HEK293 (cell line): ENCODE measurements at regions not wholly inside any gene's neighbourhood (a gene's known extent, or its start where the extent isn't known, plus 50 kb on each side); places are given as distances from the start of the nearest gene placed in this dataset.

Source experiments
- CTCF ChIA-PET: fragments of 350-600 bp; formaldehyde crosslinking; extraction: SDS; loops from one replicate; lab custom pipeline; 2021; ENCODE audit warnings: antibody characterized with exemption; lab: Yijun Ruan, JAX
- POLR2A ChIA-PET: fragments of 300-600 bp; formaldehyde crosslinking; extraction: SDS; loops from one replicate; lab custom pipeline; 2020; ENCODE audit warnings: antibody characterized with exemption, inconsistent platforms; lab: Yijun Ruan, JAX
- H3K27ac ChIP-seq: fragments of 200-500 bp; sonication (Bioruptor generic); 2 replicates; pipeline ENCODE4 v1.5.1; 2014; ENCODE audit warnings: low read depth, low read length, control low read depth, inconsistent platforms; ENCODE audit errors: extremely low read depth
- H3K36me3 ChIP-seq, 2 experiments: fragments of 200-500 bp in 1 of 2; sonication (Bioruptor generic) in 1 of 2; 1 replicate in 1 of 2; 2 replicates in 1 of 2; pipeline ENCODE4 v1.5.1; 2014 to 2017; ENCODE audit warnings: inconsistent platforms in 2 of 2, low read length in 2 of 2; ENCODE audit not compliant: control insufficient read depth in 2 of 2, insufficient read depth in 1 of 2
- H3K4me1 ChIP-seq: fragments of 200-500 bp; sonication (Bioruptor generic); 2 replicates; pipeline ENCODE4 v1.5.1; 2014; ENCODE audit warnings: mild to moderate bottlenecking, low read length, inconsistent platforms; ENCODE audit not compliant: control insufficient read depth, insufficient read depth
- H3K4me3 ChIP-seq: 2 replicates; pipeline ENCODE4 v1.5.1; 2011; ENCODE audit warnings: low read depth, mild to moderate bottlenecking, control low read depth, low read length, moderate library complexity
- H3K9me3 ChIP-seq: fragments of 200-500 bp; sonication (Bioruptor generic); 2 replicates; pipeline ENCODE4 v1.5.1; 2014; ENCODE audit warnings: low read depth, low read length, inconsistent platforms; ENCODE audit not compliant: control insufficient read depth, insufficient read depth
- GFI1B ChIP-seq: fragments of 450-650 bp; formaldehyde crosslinking; IDR thresholded peaks from 2 replicates; pipeline ENCODE4 v1.5.1; 2016; ENCODE audit warnings: missing biosample characterization, missing genetic modification characterization
- HOXC10 ChIP-seq: sonication (generic); formaldehyde crosslinking; IDR thresholded peaks from 2 replicates; pipeline ENCODE4 v1.8.1; 2023; ENCODE audit warnings: mild to moderate bottlenecking, missing genetic modification reagents
- HOXD13 ChIP-seq: sonication (generic); formaldehyde crosslinking; IDR thresholded peaks from 2 replicates; pipeline ENCODE4 v1.8.0; 2022; ENCODE audit warnings: missing genetic modification reagents, borderline replicate concordance
- PRDM1 ChIP-seq: fragments of 450-650 bp; formaldehyde crosslinking; IDR thresholded peaks from 2 replicates; pipeline ENCODE4; 2016; ENCODE audit warnings: missing biosample characterization, missing genetic modification characterization
- ZBTB17 ChIP-seq: fragments of 450-650 bp; formaldehyde crosslinking; IDR thresholded peaks from 2 replicates; pipeline ENCODE4 v1.5.1; 2016; ENCODE audit warnings: missing biosample characterization, missing genetic modification characterization
- ZNF114 ChIP-seq: fragments of 450-650 bp; formaldehyde crosslinking; IDR thresholded peaks from 2 replicates; pipeline ENCODE4 v1.5.0; 2017; ENCODE audit warnings: missing biosample characterization, missing genetic modification characterization
- ZNF175 ChIP-seq: fragments of 450-650 bp; formaldehyde crosslinking; IDR thresholded peaks from 2 replicates; pipeline ENCODE4 v1.5.1; 2016; ENCODE audit warnings: missing biosample characterization, missing genetic modification characterization
- ZNF214 ChIP-seq: fragments of 450-650 bp; formaldehyde crosslinking; IDR thresholded peaks from 2 replicates; pipeline ENCODE4 v1.5.1; 2017; ENCODE audit warnings: missing biosample characterization, mild to moderate bottlenecking, missing genetic modification characterization, borderline replicate concordance
- ZNF223 ChIP-seq: fragments of 450-650 bp; formaldehyde crosslinking; IDR thresholded peaks from 2 replicates; pipeline ENCODE4 v1.5.1; 2016; ENCODE audit warnings: missing biosample characterization, missing genetic modification characterization
- ZNF266 ChIP-seq: fragments of 450-650 bp; formaldehyde crosslinking; IDR thresholded peaks from 2 replicates; pipeline ENCODE4 v1.5.1; 2016; ENCODE audit warnings: missing biosample characterization, missing genetic modification characterization, low read depth
- ZNF302 ChIP-seq: fragments of 450-650 bp; formaldehyde crosslinking; IDR thresholded peaks from 2 replicates; pipeline ENCODE4 v1.5.1; 2016; ENCODE audit warnings: missing biosample characterization, missing genetic modification characterization, low read depth
- ZNF366 ChIP-seq: fragments of 450-650 bp; formaldehyde crosslinking; conservative IDR thresholded peaks from 2 replicates; pipeline ENCODE4 v1.5.1; 2016; ENCODE audit warnings: missing biosample characterization, missing genetic modification characterization
- ZNF37A ChIP-seq: fragments of 450-650 bp; IDR thresholded peaks from 2 replicates; pipeline ENCODE4 v1.5.1; 2018; ENCODE audit warnings: missing biosample characterization, missing genetic modification characterization
- ZNF473 ChIP-seq: fragments of 450-650 bp; formaldehyde crosslinking; IDR thresholded peaks from 2 replicates; pipeline ENCODE4 v1.5.1; 2017; ENCODE audit warnings: missing biosample characterization, missing genetic modification characterization
- ZNF510 ChIP-seq: fragments of 450-650 bp; formaldehyde crosslinking; IDR thresholded peaks from 2 replicates; pipeline ENCODE4 v1.5.1; 2018; ENCODE audit warnings: mild to moderate bottlenecking, missing genetic modification characterization, missing biosample characterization; ENCODE audit not compliant: insufficient replicate concordance
- ZNF548 ChIP-seq: fragments of 450-650 bp; formaldehyde crosslinking; IDR thresholded peaks from 2 replicates; pipeline ENCODE4 v1.5.1; 2016; ENCODE audit warnings: missing biosample characterization, missing genetic modification characterization
- ZNF777 ChIP-seq: fragments of 450-650 bp; formaldehyde crosslinking; IDR thresholded peaks from 2 replicates; pipeline ENCODE4 v1.5.1; 2017; ENCODE audit warnings: missing biosample characterization, missing genetic modification characterization, borderline replicate concordance
- ZNF785 ChIP-seq: fragments of 450-650 bp; formaldehyde crosslinking; IDR thresholded peaks from 2 replicates; pipeline ENCODE4 v1.5.1; 2016; ENCODE audit warnings: missing biosample characterization, missing genetic modification characterization
- ZNF792 ChIP-seq: fragments of 450-650 bp; formaldehyde crosslinking; IDR thresholded peaks from 2 replicates; pipeline ENCODE4 v1.5.1; 2016; ENCODE audit warnings: missing biosample characterization, missing genetic modification characterization
- TF ChIP-seq, protein P1 (sequence below): fragments of 450-650 bp; formaldehyde crosslinking; IDR thresholded peaks from 2 replicates; pipeline ENCODE4 v1.5.1; 2016; ENCODE audit warnings: missing biosample characterization, missing genetic modification characterization, borderline replicate concordance
- TF ChIP-seq, protein P2 (sequence below): fragments of 450-650 bp; formaldehyde crosslinking; IDR thresholded peaks from 2 replicates; pipeline ENCODE4 v1.5.1; 2016; ENCODE audit warnings: missing biosample characterization, missing genetic modification characterization, low read depth
- TF ChIP-seq, protein P3 (sequence below): fragments of 450-650 bp; formaldehyde crosslinking; IDR thresholded peaks from 2 replicates; pipeline ENCODE4 v1.5.1; 2016; ENCODE audit warnings: missing biosample characterization, missing genetic modification characterization
- TF ChIP-seq, protein P4 (sequence below): fragments of 450-650 bp; formaldehyde crosslinking; IDR thresholded peaks from 2 replicates; pipeline ENCODE4 v1.5.1; 2016; ENCODE audit warnings: missing biosample characterization, missing genetic modification characterization

DNA sequence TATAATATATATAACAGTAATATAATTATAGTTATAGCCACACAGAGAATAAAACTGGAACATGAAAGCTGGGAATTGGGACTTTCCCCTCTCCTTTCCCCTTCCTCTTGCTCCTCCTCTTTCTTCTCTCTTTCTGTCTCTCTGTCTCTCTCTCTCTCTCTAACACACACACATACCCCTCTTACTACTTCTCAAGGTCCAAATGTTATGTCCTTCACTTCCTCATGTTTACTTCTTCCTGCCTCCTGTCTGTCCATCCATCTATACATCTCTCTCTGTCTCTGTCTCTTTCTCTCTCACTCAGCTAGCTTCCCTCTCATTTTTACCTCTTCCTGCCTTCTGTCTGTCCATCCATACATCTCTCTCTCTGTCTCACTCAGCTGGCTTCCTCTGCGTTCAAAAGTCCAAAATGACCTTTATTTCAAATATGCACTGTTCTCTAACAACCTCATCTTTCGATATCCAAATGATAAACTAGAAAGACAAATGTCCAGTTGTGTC is 261.1 kb downstream of the SIPA1L2 start (continued):
- TF ChIP-seq, protein P1, sequence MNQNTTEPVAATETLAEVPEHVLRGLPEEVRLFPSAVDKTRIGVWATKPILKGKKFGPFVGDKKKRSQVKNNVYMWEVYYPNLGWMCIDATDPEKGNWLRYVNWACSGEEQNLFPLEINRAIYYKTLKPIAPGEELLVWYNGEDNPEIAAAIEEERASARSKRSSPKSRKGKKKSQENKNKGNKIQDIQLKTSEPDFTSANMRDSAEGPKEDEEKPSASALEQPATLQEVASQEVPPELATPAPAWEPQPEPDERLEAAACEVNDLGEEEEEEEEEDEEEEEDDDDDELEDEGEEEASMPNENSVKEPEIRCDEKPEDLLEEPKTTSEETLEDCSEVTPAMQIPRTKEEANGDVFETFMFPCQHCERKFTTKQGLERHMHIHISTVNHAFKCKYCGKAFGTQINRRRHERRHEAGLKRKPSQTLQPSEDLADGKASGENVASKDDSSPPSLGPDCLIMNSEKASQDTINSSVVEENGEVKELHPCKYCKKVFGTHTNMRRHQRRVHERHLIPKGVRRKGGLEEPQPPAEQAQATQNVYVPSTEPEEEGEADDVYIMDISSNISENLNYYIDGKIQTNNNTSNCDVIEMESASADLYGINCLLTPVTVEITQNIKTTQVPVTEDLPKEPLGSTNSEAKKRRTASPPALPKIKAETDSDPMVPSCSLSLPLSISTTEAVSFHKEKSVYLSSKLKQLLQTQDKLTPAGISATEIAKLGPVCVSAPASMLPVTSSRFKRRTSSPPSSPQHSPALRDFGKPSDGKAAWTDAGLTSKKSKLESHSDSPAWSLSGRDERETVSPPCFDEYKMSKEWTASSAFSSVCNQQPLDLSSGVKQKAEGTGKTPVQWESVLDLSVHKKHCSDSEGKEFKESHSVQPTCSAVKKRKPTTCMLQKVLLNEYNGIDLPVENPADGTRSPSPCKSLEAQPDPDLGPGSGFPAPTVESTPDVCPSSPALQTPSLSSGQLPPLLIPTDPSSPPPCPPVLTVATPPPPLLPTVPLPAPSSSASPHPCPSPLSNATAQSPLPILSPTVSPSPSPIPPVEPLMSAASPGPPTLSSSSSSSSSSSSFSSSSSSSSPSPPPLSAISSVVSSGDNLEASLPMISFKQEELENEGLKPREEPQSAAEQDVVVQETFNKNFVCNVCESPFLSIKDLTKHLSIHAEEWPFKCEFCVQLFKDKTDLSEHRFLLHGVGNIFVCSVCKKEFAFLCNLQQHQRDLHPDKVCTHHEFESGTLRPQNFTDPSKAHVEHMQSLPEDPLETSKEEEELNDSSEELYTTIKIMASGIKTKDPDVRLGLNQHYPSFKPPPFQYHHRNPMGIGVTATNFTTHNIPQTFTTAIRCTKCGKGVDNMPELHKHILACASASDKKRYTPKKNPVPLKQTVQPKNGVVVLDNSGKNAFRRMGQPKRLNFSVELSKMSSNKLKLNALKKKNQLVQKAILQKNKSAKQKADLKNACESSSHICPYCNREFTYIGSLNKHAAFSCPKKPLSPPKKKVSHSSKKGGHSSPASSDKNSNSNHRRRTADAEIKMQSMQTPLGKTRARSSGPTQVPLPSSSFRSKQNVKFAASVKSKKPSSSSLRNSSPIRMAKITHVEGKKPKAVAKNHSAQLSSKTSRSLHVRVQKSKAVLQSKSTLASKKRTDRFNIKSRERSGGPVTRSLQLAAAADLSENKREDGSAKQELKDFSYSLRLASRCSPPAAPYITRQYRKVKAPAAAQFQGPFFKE (tag by site-specific recombination) = no peak
- TF ChIP-seq ZNF792 (tag by site-specific recombination) (no peak), ZNF548 (tag by site-specific recombination) (no peak), ZNF366 (tag by site-specific recombination) (peak; percentile 78), HOXC10 (CRISPR knock-in tag) (no peak), ZNF175 (no peak), HOXD13 (CRISPR knock-in tag) (no peak), GFI1B (tag by site-specific recombination) (no peak), ZNF302 (tag by site-specific recombination) (no peak)
- TF ChIP-seq, protein P2, sequence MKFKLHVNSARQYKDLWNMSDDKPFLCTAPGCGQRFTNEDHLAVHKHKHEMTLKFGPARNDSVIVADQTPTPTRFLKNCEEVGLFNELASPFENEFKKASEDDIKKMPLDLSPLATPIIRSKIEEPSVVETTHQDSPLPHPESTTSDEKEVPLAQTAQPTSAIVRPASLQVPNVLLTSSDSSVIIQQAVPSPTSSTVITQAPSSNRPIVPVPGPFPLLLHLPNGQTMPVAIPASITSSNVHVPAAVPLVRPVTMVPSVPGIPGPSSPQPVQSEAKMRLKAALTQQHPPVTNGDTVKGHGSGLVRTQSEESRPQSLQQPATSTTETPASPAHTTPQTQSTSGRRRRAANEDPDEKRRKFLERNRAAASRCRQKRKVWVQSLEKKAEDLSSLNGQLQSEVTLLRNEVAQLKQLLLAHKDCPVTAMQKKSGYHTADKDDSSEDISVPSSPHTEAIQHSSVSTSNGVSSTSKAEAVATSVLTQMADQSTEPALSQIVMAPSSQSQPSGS (tag by site-specific recombination) = no peak

DNA sequence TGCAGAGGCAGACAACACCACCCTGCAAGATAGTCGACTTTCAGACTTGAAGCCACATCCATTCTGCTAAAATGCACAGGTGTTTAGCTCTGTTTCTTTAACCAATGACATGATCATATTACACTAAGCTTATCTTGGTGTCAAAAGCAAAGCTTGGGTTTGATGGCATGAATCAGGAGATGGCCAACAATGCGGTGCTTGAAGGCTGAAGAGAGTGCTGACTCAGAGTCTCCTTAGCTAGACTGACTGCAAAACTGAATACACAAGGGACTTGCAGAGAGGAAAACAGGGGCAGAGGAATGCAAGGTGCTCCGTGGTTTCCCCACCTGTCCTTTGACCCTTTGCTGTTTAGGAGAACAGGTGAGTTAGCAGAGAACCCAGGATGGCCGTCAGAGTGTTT is 262.6 kb downstream of the SIPA1L2 start:
- ChIA-PET POLR2A (no interaction called here), CTCF (interaction anchor here (0.7 kb wide), 2 partner anchors 158 to 307 kb away, joined by 3 read pairs; no protein-coding TSS in a partner anchor)
- H3K4me3 ChIP-seq = no peak overlapping the region
- TF ChIP-seq ZBTB17 (tag by site-specific recombination) = peak; percentile 78
- TF ChIP-seq, protein P3, sequence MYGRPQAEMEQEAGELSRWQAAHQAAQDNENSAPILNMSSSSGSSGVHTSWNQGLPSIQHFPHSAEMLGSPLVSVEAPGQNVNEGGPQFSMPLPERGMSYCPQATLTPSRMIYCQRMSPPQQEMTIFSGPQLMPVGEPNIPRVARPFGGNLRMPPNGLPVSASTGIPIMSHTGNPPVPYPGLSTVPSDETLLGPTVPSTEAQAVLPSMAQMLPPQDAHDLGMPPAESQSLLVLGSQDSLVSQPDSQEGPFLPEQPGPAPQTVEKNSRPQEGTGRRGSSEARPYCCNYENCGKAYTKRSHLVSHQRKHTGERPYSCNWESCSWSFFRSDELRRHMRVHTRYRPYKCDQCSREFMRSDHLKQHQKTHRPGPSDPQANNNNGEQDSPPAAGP = no peak
- no peak overlapping the region for H3K27ac ChIP-seq
- no peaks in the 10 kb centered on the region for H3K36me3 ChIP-seq
- no peaks in the 10 kb centered on the region for H3K9me3 ChIP-seq
- peaks cover 5% of the 10 kb centered on the region for H3K4me1 ChIP-seq

DNA sequence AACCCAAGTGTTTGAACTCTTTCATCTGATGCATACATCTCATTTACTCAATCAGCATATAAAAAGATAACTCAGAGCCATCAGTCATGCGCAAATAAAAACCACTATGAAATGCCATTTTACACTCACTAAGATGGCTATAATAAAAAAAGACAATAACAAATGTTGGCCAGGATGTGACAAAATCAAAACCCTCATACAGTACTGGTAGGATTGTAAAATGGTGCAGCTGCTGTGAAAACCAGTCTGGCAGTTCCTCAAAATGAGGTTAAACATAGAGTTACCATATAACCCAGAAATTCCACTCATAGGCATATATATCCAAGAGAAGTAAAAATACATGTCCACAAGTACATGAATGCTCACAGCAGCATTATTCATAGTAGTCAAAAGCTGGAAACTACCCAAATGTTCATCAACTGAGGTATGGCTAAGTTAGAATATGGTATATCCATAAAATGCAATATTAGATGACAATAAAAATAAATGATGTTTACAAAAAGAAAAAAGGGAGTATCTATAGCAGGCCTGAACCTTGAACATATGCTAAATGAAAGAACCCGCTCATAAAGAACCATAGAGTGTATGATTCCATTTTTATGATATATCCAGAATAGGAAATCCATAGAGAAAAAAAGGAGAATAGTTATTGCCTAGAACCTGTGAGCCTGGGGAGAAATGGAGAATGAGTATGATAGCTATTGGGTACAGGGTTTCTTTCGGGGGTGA is 265.1 kb downstream of the SIPA1L2 start:
- ChIA-PET CTCF (interaction anchor here (0.6 to 0.7 kb wide), 2 partner anchors 134 to 245 kb away, joined by 3 read pairs; no protein-coding TSS in a partner anchor), POLR2A (no interaction called here)
- H3K4me3 ChIP-seq = no peak overlapping the region
- no peak for TF ChIP-seq ZNF777
- no peak for TF ChIP-seq ZNF223 (tag by site-specific recombination)
- TF ChIP-seq ZNF510 = no peak
- TF ChIP-seq ZNF214 = no peak
- no peak for TF ChIP-seq ZNF266 (tag by site-specific recombination)
- TF ChIP-seq, protein P4, sequence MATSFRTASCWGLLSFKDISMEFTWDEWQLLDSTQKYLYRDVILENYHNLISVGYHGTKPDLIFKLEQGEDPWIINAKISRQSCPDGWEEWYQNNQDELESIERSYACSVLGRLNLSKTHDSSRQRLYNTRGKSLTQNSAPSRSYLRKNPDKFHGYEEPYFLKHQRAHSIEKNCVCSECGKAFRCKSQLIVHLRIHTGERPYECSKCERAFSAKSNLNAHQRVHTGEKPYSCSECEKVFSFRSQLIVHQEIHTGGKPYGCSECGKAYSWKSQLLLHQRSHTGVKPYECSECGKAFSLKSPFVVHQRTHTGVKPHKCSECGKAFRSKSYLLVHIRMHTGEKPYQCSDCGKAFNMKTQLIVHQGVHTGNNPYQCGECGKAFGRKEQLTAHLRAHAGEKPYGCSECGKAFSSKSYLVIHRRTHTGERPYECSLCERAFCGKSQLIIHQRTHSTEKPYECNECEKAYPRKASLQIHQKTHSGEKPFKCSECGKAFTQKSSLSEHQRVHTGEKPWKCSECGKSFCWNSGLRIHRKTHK = no peak
- no peak for TF ChIP-seq ZNF114 (tag by site-specific recombination)
- no peak for TF ChIP-seq ZNF37A (tag by site-specific recombination)
- no peak for TF ChIP-seq ZNF785 (tag by site-specific recombination)
- no peak for TF ChIP-seq ZNF473
- no peak for TF ChIP-seq PRDM1 (tag by site-specific recombination)

More for the DNA sequence above, 265.1 kb downstream of the SIPA1L2 start:
- Histone ChIP-seq H3K36me3 (no peaks in the 10 kb centered on the region), H3K4me1 (peaks cover 5% of the 10 kb centered on the region), H3K9me3 (no peaks in the 10 kb centered on the region), H3K27ac (no peak overlapping the region)
